Fibroblast of peridontal ligament (primary cell): ENCODE measurements at regions not wholly inside any gene's neighbourhood (a gene's known extent, or its start where the extent isn't known, plus 50 kb on each side); places are given as distances from the start of the nearest gene placed in this dataset.
A peak's percentile ranks its signal among the peaks of the same experiment; 100 is the strongest.
"Not testable (repeated sequence)": the region's sequence is repeated elsewhere in the genome, so short reads cannot be mapped to it uniquely, and the experiment has no call there.

Experiments used
- DNase-seq: peaks from one replicate; pipeline ENCODE4 v3.0.0-alpha.2; 2010; ENCODE audit errors: extremely low read depth

DNA sequence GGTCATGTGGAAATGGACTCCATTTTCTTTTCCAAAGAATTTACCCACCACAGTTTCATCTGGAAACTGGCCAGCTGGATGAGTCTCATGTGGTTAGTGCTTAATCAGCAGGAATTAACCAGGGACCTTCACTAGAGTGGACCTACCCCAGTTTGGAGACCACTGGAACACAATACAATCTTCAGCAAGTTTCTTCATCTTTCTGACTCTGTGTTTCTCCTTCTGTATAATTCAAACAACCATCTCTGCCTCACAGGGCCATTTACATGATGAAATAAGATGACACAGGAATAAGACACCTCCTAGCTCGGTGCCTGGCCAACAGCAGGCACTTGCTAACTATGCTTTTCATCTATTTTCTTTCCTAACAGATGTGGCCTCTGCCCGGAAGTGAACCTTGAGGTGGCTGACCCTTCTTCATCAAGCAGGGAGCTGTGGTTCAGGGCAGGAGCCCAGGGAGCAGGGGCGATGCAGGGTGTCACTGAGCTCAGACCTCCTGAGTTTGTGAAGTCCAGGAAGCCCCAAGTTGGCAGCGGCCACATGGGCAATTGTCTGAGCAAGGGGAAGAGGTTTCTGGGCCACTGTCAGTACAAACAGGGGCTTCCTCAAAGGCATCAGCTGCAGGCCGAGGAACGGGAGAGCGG lies 98.8 kb downstream of the SOD2 start:
- DNase-seq, result peak; percentile 70

GRCh38 chr6:159590835-159591234 lies 102.2 kb downstream of the SOD2 start:
- no peak for DNase-seq

DNA sequence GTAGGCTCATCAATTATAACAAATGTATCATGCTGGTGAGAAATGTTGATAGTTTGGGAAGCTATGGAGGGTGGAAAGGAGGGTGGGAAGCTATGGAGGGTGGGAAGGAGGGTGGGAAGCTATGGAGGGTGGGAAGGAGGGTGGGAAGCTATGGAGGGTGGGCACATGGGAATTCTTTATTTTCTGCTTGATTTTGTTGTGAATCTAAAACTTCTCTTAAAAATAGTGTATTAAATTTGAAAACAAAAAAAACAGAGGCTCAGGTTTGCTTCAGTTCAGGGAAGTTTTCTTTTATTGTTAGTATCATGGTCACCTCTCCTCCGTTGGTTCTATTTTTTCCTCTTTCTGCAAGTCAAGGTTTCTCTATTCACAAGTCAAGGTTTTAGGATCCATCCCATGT lies 106.4 kb downstream of the SOD2 start:
- no peak for DNase-seq

- no peak for DNase-seq
Observed at GRCh38 chr6:159582736-159583135, 110.3 kb downstream of the SOD2 start.

DNA sequence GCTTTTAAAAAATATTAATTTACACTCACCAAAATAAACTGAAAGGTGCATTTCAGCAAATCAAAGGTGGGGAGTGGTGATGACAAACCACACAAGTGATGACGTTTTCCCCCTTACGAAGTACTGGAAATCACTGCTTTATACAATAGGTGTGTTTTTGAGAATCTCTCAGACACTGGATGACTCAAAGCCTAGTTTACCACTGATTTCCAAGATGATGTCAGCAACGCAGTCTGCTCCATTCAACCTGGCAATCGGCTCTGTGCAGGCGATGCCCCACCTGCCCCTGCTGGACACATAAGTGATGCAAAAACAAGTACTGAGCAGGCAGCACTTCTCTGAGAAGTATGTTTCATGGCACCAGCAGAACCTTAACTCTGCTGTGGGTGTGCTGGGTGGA lies 114.4 kb downstream of the SOD2 start:
- no peak for DNase-seq

- no peak for DNase-seq
Observed at GRCh38 chr6:159577564-159577963, 115.5 kb downstream of the SOD2 start.

DNA sequence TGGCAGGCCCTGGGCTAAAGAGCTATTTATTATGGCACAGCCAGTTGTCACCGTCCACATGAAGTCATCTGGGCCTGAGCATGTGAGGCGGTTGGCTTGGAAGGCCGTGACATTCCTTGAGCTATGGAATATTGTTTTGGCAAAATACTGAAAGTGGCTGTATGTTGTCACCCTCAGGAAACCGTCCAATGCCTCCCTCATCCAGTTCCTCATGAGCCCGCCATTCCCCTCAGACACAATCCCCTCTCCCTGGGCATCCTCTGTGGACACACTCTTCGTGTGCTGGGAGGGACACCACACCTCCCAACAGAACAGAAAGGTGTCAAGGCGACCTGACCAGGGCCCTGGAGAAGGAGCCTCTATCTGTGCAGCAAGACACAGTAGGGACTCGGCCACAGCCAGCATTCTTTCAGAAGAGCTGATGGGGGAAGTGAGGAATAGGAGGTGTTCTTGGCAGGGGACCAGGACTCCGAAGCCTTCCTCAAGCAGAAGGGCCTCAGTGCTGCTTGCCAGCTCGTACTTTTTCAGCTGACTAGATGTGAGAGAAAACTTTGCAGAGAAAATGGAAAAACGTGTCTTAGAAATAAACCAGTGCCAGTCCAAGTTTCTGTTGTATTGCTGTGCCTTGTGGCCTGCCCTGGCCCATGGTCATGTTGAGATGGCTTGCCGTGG lies 120.5 kb downstream of the SOD2 start:
- no peak for DNase-seq

- DNase-seq, result no peak
Observed at GRCh38 chr6:159565181-159565710, 127.8 kb downstream of the SOD2 start.

- DNase-seq, result no peak
Observed at GRCh38 chr6:159564456-159564855, 128.6 kb downstream of the SOD2 start.

DNA sequence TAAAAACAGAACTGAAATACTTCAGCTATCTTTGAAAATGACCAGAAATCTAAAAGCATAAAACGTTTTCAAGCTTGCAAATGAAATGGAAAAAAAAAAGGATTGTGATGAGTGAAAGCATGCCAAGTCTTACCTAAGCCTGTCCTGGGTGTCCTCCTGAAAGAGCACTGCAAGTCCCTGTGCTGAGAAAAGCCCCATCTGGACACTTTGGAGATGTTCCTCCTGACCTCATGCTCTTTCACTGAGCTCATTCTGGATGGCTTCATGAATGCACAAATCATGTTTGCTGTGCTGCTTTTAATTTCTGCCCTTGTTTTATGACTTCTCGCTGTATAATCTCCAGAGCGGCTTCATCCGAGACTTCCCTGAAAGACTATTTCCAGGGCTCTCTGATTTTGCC lies 136.0 kb downstream of the SOD2 start:
- DNase-seq, result no peak

DNA sequence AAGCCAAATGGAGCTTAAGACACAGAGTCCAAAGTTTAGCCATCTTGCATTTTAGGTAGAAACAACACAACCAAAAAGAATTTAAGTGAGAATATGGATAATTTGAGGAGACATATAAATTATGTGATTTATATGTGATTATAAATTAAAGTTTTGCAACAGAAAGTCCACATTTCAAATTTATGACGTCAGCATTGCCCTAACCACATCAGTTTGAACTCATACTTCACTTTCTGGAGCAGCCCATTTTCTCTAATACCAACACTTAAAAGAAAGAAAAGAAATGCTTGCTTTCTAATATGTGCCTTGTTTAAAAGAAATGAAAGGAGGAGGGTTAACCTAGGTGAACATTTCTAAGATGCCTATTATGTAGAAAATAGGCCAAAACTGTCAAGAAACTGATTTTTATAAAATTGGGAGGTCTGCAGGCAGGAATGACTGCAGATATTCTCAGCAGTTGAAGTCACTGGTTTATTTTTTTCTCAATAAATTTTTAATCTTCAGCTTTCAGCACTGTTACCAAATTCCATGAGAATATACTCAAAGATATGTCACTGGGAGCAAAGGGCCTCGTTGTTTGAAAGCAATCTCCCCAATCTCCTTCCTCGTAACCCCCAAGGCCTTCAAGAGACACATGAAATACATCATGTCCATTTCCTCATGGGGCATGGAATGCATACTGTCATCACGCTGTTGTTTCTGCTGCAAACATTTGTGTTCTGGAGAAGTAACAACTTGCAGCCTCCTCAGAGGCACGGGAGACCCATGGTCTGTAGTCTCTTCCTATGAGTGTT lies 137.8 kb downstream of the SOD2 start:
- DNase-seq, result no peak

GRCh38 chr6:159541296-159541695 lies 151.7 kb downstream of the SOD2 start:
- no peak for DNase-seq

DNA sequence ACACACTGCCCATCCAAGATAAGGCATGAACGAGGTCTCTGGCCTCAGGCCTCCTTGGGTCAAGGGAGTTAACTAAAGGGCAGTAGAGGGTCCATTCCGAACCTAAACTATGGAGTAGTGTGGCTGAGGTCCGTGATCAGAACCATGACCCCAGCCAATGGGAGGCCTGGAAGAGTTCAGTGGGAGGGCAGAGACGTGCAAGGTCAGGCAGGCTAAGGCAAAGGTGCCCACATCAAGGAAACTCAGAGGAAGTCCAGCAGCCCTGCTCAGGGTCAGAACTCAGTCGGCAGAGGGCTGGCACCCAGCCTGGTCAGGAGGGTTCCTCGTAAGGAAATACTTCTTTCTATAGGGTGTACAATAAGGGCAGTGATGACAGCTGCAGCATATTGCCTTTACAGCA lies 152.2 kb downstream of the SOD2 start:
- no peak for DNase-seq

- no peak for DNase-seq
Observed at GRCh38 chr6:159540152-159540551, 152.9 kb downstream of the SOD2 start.

- DNase-seq, result not testable (repeated sequence)
Observed at GRCh38 chr6:159538031-159538430, 155.0 kb downstream of the SOD2 start.

GRCh38 chr6:159535656-159536350 lies 157.2 kb downstream of the SOD2 start:
- no peak for DNase-seq

- DNase-seq, result peak; percentile 79
Observed at GRCh38 chr6:159533568-159533967, 159.5 kb downstream of the SOD2 start.

GRCh38 chr6:159533016-159533415 lies 160.0 kb downstream of the SOD2 start:
- peak; percentile 6 for DNase-seq

- DNase-seq, result no peak
Observed at GRCh38 chr6:159532155-159532554, 160.9 kb downstream of the SOD2 start.

- peak; percentile 28 for DNase-seq
Observed at GRCh38 chr6:159529934-159530333, 163.1 kb downstream of the SOD2 start.

GRCh38 chr6:159527351-159527750 lies 165.7 kb downstream of the SOD2 start:
- no peak for DNase-seq

GRCh38 chr6:159525445-159526025 lies 167.5 kb downstream of the SOD2 start:
- no peak for DNase-seq
